PC-9 (cell line): ENCODE measurements at regions not wholly inside any gene's neighbourhood (a gene's known extent, or its start where the extent isn't known, plus 50 kb on each side); places are given as distances from the start of the nearest gene placed in this dataset.

Source experiments
- CTCF ChIP-seq: fragments of 200-600 bp; sonication (generic); conservative IDR thresholded peaks from 2 replicates; pipeline ENCODE4 v1.6.1; 2017; ENCODE audit warnings: mixed run types, antibody characterized with exemption, mild to moderate bottlenecking, moderate library complexity
- EZH2 ChIP-seq: fragments of 200-600 bp; sonication (generic); IDR thresholded peaks from 2 replicates; pipeline ENCODE4 v1.8.0; 2017; ENCODE audit warnings: antibody characterized with exemption, low read depth

- TF ChIP-seq CTCF (no peak), EZH2 (no peak)
Observed at GRCh38 chr2:191738003-191738402, 60.1 kb downstream of the NABP1 start.
